ENCODE measurements at regions not wholly inside any gene's neighbourhood (a gene's known extent, or its start where the extent isn't known, plus 50 kb on each side); places are given as distances from the start of the nearest gene placed in this dataset.

DNA sequence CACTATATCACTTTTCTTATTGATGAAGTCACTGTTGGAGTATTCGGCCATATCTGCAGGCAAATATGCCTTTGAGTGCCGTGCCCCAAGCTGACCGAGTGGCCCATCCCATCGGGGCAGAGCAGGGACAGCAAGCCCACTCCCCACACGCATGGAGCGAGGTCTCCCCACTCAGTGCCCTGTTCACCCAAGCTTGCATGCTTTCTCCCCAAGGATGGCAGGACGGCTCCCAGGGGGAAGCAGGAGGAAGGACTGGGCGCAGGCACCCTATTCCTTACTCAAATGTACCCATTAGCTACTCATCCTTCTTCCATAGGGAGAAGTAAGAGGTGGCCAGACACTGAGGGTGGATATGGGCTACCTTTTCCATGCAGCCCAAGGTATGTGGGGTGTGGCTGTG is 309.0 kb downstream of the IRX1 start:
- H3K27me3 ChIP-seq (replicated peaks; ENCODE audit: insufficient read depth), result no peaks in the 10 kb centered on the region
- no peak overlapping the region for H3K4me3 ChIP-seq
- TF ChIP-seq, protein P1, sequence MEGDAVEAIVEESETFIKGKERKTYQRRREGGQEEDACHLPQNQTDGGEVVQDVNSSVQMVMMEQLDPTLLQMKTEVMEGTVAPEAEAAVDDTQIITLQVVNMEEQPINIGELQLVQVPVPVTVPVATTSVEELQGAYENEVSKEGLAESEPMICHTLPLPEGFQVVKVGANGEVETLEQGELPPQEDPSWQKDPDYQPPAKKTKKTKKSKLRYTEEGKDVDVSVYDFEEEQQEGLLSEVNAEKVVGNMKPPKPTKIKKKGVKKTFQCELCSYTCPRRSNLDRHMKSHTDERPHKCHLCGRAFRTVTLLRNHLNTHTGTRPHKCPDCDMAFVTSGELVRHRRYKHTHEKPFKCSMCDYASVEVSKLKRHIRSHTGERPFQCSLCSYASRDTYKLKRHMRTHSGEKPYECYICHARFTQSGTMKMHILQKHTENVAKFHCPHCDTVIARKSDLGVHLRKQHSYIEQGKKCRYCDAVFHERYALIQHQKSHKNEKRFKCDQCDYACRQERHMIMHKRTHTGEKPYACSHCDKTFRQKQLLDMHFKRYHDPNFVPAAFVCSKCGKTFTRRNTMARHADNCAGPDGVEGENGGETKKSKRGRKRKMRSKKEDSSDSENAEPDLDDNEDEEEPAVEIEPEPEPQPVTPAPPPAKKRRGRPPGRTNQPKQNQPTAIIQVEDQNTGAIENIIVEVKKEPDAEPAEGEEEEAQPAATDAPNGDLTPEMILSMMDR (IDR thresholded peaks at IDR 0.05), result no peak
- H3K36me3 ChIP-seq, result no peaks in the 10 kb centered on the region
- no peak for ATAC-seq (ENCODE audit: insufficient number of reproducible peaks, low FRiP score, low read depth)
- no peak for DNase-seq (ENCODE audit: low spot score)
- H3K4me1 ChIP-seq (ENCODE audit: control insufficient read depth in 1 of 2, low read depth in 2 of 2), result no peaks in the 10 kb centered on the region
- H3K9me3 ChIP-seq, result no peaks in the 10 kb centered on the region
- no peak overlapping the region for H3K27ac ChIP-seq

DNA sequence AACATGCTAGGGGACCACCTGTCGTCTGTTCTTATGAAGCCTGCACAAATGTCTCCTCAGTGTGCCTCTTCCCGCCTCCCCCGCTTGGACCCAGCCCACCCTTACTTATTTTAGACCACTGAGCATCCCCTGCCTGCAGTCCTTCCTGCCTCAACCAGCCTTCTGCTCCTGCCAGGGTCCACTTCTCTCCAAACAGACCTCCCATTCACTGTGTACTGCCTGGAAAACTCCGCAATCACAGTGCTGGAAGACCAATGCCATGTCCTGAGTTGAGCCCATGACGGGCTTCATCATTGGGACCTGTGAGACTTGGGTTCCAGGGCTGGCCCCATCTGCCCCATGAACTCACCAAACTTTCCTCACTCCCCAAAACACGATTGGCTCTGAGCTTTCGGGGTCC is 309.4 kb downstream of the IRX1 start:
- no peak overlapping the region for H3K4me3 ChIP-seq
- DNase-seq (ENCODE audit: low spot score) (no peak), ATAC-seq (ENCODE audit: insufficient number of reproducible peaks, low FRiP score, low read depth) (no peak)
- no peak overlapping the region for H3K27ac ChIP-seq
- H3K4me1 ChIP-seq (ENCODE audit: control insufficient read depth in 1 of 2, low read depth in 2 of 2), result no peaks in the 10 kb centered on the region
- TF ChIP-seq, protein P1 (IDR thresholded peaks at IDR 0.05), result no peak
- H3K9me3 ChIP-seq, result no peaks in the 10 kb centered on the region
- no peaks in the 10 kb centered on the region for H3K27me3 ChIP-seq (replicated peaks; ENCODE audit: insufficient read depth)
- H3K36me3 ChIP-seq, result no peaks in the 10 kb centered on the region

DNA sequence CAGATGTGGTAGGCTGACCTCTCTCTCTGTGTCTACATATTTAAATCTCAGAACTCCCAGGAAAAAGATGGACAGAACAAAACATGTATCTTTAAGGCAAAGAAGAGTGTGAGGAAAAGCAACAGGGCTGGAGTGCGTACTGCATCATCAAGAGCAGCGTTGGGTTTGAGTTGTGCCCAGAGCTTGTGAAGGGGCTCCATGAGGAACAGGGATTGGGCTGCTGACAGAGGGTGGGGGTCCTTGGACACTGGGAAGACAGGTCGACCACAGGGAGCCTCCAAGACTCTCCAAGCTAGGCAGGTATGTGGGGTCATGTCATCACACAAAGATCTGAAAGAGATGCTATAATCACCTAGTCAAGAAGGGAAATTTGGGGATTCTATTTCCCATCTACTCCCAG is 309.9 kb downstream of the IRX1 start:
- DNase-seq (ENCODE audit: low spot score), result no peak
- Histone ChIP-seq H3K9me3 (no peaks in the 10 kb centered on the region), H3K36me3 (no peaks in the 10 kb centered on the region), H3K27ac (no peak overlapping the region), H3K4me3 (no peak overlapping the region), H3K27me3 (replicated peaks; ENCODE audit: insufficient read depth) (no peaks in the 10 kb centered on the region), H3K4me1 (ENCODE audit: control insufficient read depth in 1 of 2, low read depth in 2 of 2) (no peaks in the 10 kb centered on the region)
- TF ChIP-seq, protein P1 (IDR thresholded peaks at IDR 0.05), result no peak
- ATAC-seq (ENCODE audit: insufficient number of reproducible peaks, low FRiP score, low read depth), result no peak

DNA sequence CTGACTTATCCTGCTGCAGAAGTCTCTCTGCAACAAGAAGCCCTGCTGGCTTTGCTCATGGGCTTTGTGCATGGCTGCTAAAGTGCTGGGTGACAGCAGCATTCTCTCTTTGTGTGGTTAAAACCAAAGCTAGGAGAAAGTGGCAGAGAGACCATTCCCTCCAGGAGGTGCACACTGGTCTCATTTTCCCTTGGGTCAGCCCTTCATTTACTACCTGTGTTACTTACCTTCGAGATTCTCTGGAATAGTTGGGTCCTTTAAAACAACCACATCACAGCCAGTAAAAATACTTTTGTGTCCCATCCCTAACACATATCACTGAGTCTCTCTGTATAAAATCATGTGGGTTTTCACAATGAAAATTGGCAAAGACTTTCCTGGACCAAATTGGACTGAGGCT is 315.5 kb downstream of the IRX1 start:
- TF ChIP-seq, protein P1 (IDR thresholded peaks at IDR 0.05), result no peak

DNA sequence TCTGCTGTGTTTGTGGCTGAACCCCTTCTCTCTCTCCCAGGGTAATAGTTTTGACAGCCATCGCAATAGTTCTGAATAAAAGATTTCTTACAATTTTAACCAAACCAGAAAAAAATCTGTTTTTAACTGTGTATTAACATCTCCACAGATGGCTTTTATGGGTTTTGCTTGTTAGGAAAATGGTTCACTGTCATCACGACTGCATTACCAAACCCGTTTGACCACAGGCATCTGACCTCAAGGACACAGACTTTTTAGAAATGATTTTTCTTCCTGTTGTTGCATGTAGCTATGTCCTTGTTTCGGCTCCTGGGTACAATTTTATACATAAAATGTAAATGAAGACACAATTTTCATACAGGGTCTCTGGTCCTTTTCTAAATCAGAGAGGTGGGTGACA is 316.1 kb downstream of the IRX1 start:
- TF ChIP-seq, protein P1 (IDR thresholded peaks at IDR 0.05), result no peak
- no peak overlapping the region for H3K4me3 ChIP-seq
- H3K36me3 ChIP-seq, result no peaks in the 10 kb centered on the region
- no peak overlapping the region for H3K27ac ChIP-seq
- no peaks in the 10 kb centered on the region for H3K27me3 ChIP-seq (replicated peaks; ENCODE audit: insufficient read depth)
- DNase-seq (ENCODE audit: low spot score) (no peak), ATAC-seq (ENCODE audit: insufficient number of reproducible peaks, low FRiP score, low read depth) (no peak)
- H3K4me1 ChIP-seq (ENCODE audit: control insufficient read depth in 1 of 2, low read depth in 2 of 2), result no peaks in the 10 kb centered on the region
- no peaks in the 10 kb centered on the region for H3K9me3 ChIP-seq

More for the DNA sequence above, 315.5 kb downstream of the IRX1 start:
- Histone ChIP-seq H3K27me3 (replicated peaks; ENCODE audit: insufficient read depth) (no peaks in the 10 kb centered on the region), H3K27ac (no peak overlapping the region), H3K4me3 (no peak overlapping the region), H3K4me1 (ENCODE audit: control insufficient read depth in 1 of 2, low read depth in 2 of 2) (no peaks in the 10 kb centered on the region), H3K9me3 (no peaks in the 10 kb centered on the region), H3K36me3 (no peaks in the 10 kb centered on the region)
- ATAC-seq (ENCODE audit: insufficient number of reproducible peaks, low FRiP score, low read depth) (no peak), DNase-seq (ENCODE audit: low spot score) (no peak)

Data from thoracic aorta (tissue), 2 donors.